ENCODE measurements at regions not wholly inside any gene's neighbourhood (a gene's known extent, or its start where the extent isn't known, plus 50 kb on each side); places are given as distances from the start of the nearest gene placed in this dataset.

DNA sequence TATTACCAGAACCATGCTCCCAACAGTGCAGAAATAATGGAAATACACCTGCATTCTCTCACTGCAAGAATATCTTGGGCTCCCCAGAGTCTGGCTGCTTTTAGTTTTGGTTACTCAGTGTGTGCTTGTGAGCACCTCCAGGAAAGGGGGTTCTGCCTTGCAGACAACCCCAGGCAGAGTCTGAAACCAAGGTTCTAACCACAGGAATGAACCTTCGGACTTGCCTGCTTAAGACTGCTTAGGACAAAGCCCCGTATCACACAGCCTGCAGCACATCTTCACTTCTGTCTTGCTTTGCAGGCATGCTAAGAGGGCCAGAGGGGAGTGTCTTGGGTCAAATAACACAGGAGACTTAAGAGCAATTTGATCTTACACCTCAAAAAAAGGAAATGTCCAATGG lies 94.8 kb upstream of the SPATA31C2 start:
- in situ Hi-C loops (cut with HindIII; ENCODE audit: low sequenced_read_pairs), result no loop called here

DNA sequence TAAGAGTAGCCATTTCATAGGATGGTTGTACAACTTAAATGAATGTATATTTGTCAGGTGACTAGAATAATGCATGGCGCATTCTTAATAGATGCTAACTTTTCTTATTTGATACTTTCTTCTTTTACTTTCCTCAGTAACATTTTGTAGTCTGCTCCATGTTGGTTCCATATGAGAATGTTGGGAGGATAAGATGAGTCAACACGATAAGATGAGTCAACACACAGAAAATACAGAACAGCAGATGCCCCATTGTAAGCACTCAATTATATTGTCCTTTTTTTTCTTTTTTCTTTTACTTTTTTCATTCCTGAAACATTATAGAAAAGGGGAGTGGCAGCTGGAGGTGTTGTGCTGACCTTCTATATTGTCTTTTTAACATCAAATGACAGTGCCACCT lies 92.3 kb upstream of the SPATA31C2 start:
- in situ Hi-C loops (cut with HindIII; ENCODE audit: low sequenced_read_pairs), result no loop called here

DNA sequence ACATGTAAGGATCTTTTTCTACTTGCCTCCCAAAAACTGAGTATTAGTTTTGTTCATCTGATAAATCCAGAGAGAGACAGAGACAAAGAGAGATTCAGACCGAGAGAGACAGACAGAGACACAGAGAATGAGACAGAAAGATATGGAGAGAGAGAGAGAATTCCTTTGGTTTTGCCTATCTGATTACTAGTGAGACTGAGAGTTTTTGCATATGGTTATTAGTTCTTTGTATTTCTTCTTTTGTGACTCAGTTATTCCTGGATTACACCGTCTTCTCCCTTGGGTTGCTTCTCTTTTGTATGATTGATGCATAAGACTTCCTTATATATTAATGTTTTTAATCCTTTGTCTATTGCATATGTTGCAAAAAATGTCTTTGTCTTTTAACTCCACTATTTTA lies 91.2 kb upstream of the SPATA31C2 start:
- in situ Hi-C loops (cut with HindIII; ENCODE audit: low sequenced_read_pairs), result no loop called here

GRCh38 chr9:88224938-88225337 lies 86.7 kb upstream of the SPATA31C2 start:
- in situ Hi-C loops (cut with HindIII; ENCODE audit: low sequenced_read_pairs), result no loop called here

DNA sequence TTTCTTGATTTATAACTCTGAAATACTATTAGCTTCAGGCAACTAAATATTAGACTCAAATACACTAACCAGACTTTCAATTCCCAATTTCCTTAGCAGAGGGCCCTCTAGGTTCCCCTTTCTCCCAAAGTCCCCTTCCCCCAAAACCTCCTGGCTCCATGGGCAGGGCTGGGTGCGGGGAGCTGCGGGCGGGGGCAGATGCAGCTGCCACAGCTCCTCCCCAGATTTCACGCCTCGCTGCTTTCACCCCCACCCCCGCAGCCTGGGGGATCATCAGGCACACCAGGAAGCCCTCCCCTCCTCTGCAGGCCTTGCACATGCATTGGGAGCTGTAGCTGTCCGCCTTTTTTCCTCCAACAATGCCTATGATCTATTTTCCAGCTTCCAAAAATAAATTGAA lies 82.8 kb upstream of the SPATA31C2 start:
- in situ Hi-C loops (cut with HindIII; ENCODE audit: low sequenced_read_pairs), result no loop called here

DNA sequence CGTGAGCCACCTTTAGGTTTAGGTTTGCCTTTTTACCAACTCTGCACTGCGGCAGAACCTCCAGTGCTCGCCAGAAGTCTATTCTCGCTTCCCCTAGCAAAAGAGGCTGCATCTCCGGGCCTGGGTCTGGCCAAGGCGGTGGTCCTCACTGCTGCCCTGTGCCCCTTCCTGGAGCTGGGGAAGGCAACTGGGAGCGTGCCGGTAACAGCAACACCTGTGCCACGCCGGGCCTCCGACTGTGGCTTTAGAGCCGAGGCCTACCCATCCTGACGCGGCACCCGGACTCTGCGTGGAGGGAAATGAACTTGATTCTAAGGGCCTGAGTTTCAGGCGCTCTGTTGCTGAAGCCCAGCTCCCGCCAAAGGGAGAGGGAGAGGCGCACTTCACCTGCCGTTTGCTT lies 82.4 kb upstream of the SPATA31C2 start:
- in situ Hi-C loops (cut with HindIII; ENCODE audit: low sequenced_read_pairs), result no loop called here

DNA sequence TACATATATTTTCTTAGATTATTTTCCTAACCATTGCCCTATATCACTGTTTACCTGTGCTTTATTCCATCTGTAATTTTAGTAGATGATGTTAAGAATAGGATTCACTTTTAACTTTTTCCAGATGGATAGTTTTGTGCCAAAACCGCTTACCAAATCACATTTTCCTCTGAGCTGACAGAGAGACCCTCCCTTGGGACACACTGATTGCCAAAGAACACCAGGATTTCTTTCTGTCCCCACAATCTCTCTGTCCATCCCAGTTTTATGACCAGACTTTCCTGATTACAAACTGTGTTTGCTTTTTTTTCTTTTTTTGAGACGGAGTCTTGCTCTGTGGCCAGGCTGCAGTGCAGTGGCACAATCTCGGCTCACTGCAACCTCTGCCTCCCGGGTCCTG lies 81.3 kb upstream of the SPATA31C2 start:
- in situ Hi-C loops (cut with HindIII; ENCODE audit: low sequenced_read_pairs), result no loop called here

GRCh38 chr9:88218726-88219125 lies 80.5 kb upstream of the SPATA31C2 start:
- in situ Hi-C loops (cut with HindIII; ENCODE audit: low sequenced_read_pairs), result no loop called here

GRCh38 chr9:88216126-88216995 lies 78.1 kb upstream of the SPATA31C2 start:
- in situ Hi-C loops (cut with HindIII; ENCODE audit: low sequenced_read_pairs), result no loop called here

DNA sequence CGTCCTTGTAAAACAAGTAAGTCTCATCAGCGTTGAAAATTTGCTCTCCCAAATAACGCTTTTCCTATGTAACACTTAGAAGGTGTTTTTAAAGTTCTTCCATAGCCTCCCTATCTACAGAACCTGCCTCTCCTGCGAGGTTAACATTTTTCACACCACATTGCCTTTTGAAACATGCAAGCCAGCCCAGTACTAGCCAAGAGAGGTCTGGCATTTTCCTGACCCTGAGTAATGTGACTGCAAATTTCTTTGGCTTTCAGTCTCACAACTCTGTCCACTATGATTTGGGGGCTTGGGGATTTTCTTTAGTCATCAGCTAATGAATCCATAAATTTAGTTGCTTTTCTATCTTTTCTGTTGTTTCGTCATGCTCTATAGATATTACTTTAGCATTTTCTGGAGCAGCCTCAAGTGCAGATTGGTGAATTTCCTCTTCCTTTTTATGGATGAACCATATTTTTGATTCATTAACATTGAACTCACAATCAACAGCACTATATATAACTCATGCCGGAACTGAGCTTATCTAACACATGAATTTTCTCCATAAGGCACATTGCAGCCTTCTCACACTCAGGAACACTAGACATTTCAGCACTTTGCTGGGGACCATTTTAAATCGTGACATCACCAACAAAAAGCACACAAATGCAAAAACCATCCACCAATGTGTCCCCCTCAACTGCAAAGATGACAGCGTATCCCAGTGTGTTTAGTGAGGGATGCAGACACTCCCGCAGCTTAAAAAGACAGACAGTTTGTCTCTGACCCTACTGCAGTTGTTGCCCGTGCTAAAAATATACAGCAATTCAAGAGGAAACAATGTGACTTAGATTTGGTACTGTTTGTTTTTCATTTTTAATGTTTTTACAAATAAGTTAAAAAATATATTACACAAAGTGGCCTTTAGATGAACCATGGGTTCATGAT lies 77.2 kb upstream of the SPATA31C2 start:
- in situ Hi-C loops (cut with HindIII; ENCODE audit: low sequenced_read_pairs), result no loop called here

GRCh38 chr9:88202321-88202720 lies 64.0 kb upstream of the SPATA31C2 start:
- in situ Hi-C loops (cut with HindIII; ENCODE audit: low sequenced_read_pairs), result no loop called here

DNA sequence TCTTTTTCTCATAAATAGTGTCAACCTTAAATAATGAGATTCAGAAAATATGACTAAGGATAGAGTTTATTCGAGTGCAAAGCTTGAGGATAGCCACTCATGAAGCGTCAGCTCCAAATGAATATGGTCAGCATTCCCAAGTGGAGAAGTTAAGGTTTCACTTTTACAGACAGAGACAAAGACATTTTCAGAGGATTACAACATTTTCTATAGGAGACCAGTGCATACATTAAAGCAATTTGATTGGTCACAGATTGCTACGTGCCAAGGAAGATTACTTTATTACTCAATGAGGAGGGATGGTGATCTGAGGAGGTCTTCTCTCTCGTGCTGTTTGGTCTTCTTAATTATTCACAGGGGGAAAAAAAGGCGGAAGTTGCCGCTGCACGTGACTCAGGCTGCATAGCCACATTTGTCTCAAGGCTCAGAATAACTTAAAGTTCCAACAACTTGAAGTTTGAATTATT lies 60.1 kb upstream of the SPATA31C2 start:
- in situ Hi-C loops (cut with HindIII; ENCODE audit: low sequenced_read_pairs), result no loop called here

DNA sequence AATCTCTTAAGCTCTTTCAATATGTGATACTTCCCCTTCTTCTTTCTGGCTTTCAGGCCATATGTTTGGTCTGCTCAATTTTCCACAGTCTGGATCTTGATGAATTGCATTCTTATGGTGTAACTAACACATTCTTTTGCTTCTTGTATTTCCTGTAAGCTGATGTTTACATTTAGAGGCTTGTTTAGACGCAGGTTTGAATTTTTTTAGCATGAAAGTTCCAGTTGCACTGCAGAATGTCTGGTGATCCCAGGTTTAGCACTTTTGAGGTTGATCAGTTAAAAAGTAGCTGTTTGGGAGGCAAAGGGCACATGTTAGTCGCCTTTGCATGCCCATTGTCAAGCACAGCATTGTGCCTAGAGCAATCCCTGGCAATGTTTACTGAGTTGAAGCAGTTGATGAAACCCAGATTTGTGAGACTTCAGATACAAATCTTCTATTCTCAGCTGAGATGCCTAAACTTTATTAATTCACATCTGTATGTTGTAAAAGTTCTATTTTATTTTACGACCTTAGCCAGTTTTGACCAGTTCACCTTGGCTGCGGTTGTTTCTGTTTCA lies 59.6 kb upstream of the SPATA31C2 start:
- in situ Hi-C loops (cut with HindIII; ENCODE audit: low sequenced_read_pairs), result no loop called here

DNA sequence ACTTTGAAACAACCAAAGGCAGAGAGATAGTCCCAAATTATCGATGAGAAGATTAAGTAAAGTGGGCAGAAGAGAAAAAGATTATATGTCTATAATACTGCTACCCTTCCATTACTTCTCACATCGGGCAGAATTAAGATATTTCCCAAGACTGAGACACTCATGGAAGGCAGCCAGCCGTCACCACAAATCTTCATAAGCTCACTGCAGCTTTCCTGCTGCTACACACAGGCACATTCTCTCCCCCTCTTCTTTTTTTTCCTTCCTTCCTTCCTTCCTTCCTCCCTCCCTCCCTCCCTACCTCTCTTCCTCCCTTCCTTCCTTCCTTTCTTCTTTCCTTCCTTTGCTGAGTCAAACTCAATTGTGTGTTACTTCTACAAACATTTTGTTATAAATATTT lies 58.7 kb upstream of the SPATA31C2 start:
- in situ Hi-C loops (cut with HindIII; ENCODE audit: low sequenced_read_pairs), result no loop called here

- in situ Hi-C loops (cut with HindIII; ENCODE audit: low sequenced_read_pairs), result no loop called here
Measured at GRCh38 chr9:88196142-88196790, 58.0 kb upstream of the SPATA31C2 start.

- in situ Hi-C loops (cut with HindIII; ENCODE audit: low sequenced_read_pairs), result no loop called here
Measured at GRCh38 chr9:88193766-88194165, 55.5 kb upstream of the SPATA31C2 start.

DNA sequence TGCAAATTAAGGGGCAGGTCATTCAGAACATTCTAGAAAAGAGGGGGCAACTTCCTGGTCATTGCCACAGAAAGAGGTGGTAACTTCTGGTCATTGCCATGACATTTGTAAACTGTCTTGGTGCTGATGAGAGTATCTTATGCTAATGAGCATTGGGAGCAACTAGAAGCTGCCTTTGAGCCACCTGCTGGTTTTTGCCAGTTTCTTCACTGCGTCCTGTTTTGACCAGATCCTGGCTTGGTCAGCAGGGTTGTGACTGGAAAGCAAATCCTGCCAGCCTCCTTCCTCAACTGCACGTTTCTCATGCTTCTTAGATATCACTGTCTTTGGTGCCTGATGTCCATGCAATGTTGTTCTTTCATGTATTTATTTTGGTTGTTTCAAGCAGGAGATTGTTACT lies 53.2 kb upstream of the SPATA31C2 start:
- in situ Hi-C loops (cut with HindIII; ENCODE audit: low sequenced_read_pairs), result no loop called here

DNA sequence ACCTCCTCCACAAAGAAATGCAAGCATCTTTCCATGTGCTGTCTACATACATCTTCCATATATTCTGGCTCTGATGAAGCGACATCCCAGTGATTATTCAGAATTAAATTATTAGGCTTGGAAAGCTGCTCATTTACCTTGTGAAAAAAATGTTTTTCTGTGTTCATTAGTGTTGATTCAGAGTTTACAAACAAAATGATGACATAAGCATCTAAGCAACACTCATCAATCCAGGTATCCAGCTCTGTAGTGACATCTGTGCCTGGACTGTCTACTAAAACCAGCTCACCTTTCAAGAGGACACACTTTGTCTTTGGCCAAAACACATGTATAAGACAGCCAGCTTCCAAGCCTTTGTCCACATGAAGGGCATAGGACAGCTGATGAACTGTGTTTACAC lies 51.1 kb upstream of the SPATA31C2 start:
- in situ Hi-C loops (cut with HindIII; ENCODE audit: low sequenced_read_pairs), result no loop called here

Measured in endothelial cell of hepatic sinusoid (primary cell).